GM23248 (cell line): ENCODE measurements at regions not wholly inside any gene's neighbourhood (a gene's known extent, or its start where the extent isn't known, plus 50 kb on each side); places are given as distances from the start of the nearest gene placed in this dataset.

Source experiments
- DNase-seq: peaks from one replicate; pipeline ENCODE4 v3.0.0-alpha.2; 2015
- H2AFZ ChIP-seq: fragments of 200-600 bp; sonication (generic); 2 replicates; pipeline ENCODE4 v1.6.1; 2016; ENCODE audit warnings: antibody characterized with exemption
- H3F3A ChIP-seq: fragments of 200-600 bp; sonication (generic); 2 replicates; pipeline ENCODE4 v1.6.1; 2016; ENCODE audit warnings: mild to moderate bottlenecking, antibody characterized with exemption, mixed run types; ENCODE audit not compliant: insufficient read depth
- H3K27ac ChIP-seq: fragments of 200-600 bp; sonication (generic); 2 replicates; pipeline ENCODE4 v1.5.1; 2016; ENCODE audit warnings: mild to moderate bottlenecking
- H3K27me3 ChIP-seq: fragments of 200-600 bp; sonication (generic); replicated peaks from 2 replicates; pipeline ENCODE4 v1.6.1; 2016; ENCODE audit warnings: mild to moderate bottlenecking; ENCODE audit not compliant: insufficient read depth
- H3K36me3 ChIP-seq: fragments of 200-600 bp; sonication (generic); 2 replicates; pipeline ENCODE4 v1.6.1; 2016; ENCODE audit warnings: low read depth, mild to moderate bottlenecking
- H3K4me1 ChIP-seq: fragments of 200-600 bp; sonication (generic); 2 replicates; pipeline ENCODE4 v1.6.1; 2016; ENCODE audit warnings: mild to moderate bottlenecking; ENCODE audit not compliant: insufficient read depth
- H3K4me2 ChIP-seq: fragments of 200-600 bp; sonication (generic); one replicate; pipeline ENCODE4 v1.6.1; 2016; ENCODE audit warnings: mild to moderate bottlenecking; ENCODE audit not compliant: unreplicated experiment
- H3K4me3 ChIP-seq: fragments of 200-600 bp; sonication (generic); 2 replicates; pipeline ENCODE4 v1.5.1; 2016; ENCODE audit warnings: mild to moderate bottlenecking
- H3K79me2 ChIP-seq: fragments of 200-600 bp; sonication (generic); 2 replicates; pipeline ENCODE4 v1.6.1; 2016; ENCODE audit warnings: mild to moderate bottlenecking; ENCODE audit not compliant: insufficient read depth
- H3K9ac ChIP-seq: fragments of 200-600 bp; sonication (generic); 2 replicates; pipeline ENCODE4 v1.6.1; 2016; ENCODE audit warnings: mild to moderate bottlenecking
- H3K9me2 ChIP-seq: fragments of 200-600 bp; sonication (generic); 2 replicates; pipeline ENCODE4 v1.6.1; 2016; ENCODE audit warnings: mixed run types, mild to moderate bottlenecking, moderate library complexity; ENCODE audit not compliant: insufficient read depth
- H3K9me3 ChIP-seq: fragments of 200-600 bp; sonication (generic); one replicate; pipeline ENCODE4 v1.6.1; 2017; ENCODE audit warnings: low read depth
- H4K20me1 ChIP-seq: fragments of 200-600 bp; sonication (generic); 2 replicates; pipeline ENCODE4 v1.6.0; 2016; ENCODE audit not compliant: insufficient read depth
- EZH2 ChIP-seq: fragments of 200-600 bp; sonication (generic); IDR thresholded peaks from 2 replicates; pipeline ENCODE4 v1.6.1; 2018; ENCODE audit warnings: antibody characterized with exemption, mild to moderate bottlenecking; ENCODE audit not compliant: insufficient read depth, poor library complexity, severe bottlenecking
- EZH2phosphoT487 ChIP-seq: fragments of 200-600 bp; sonication (generic); IDR thresholded peaks from 2 replicates; pipeline ENCODE4 v1.6.1; 2018; ENCODE audit warnings: antibody characterized with exemption, moderate library complexity, mild to moderate bottlenecking, low read depth; ENCODE audit not compliant: insufficient read depth
- WGBS, 2 experiments: methylation state at CpG; one replicate each; pipeline ENCODE4 v1.1.6; 2015 to 2017; ENCODE audit warnings: low lambda C conversion rate in 2 of 2, low coverage in 1 of 2; ENCODE audit errors: missing lambda C conversion rate in 2 of 2; 5-methylcytosine and 5-hydroxymethylcytosine counted together
- in situ Hi-C: fragments of 300-500 bp; cut with MboI; formaldehyde crosslinking; loops from 2 replicates; pipeline ENCODE4 v1.15.0; 2020

- Histone ChIP-seq H3K27me3 (no peaks in the 10 kb centered on the region), H3K9me3 (no peaks in the 10 kb centered on the region), H3K9ac (no peak overlapping the region), H3K79me2 (no peaks in the 10 kb centered on the region), H3K4me2 (no peak overlapping the region), H3K27ac (no peak overlapping the region), H2AFZ (no peak overlapping the region; the same call in 1 of the 2 replicates), H3K9me2 (no peaks in the 10 kb centered on the region), H3F3A (no peaks in the 10 kb centered on the region; the same call in 1 of the 2 replicates), H3K36me3 (no peaks in the 10 kb centered on the region), H4K20me1 (no peaks in the 10 kb centered on the region), H3K4me3 (no peak overlapping the region), H3K4me1 (peaks cover 19% of the 10 kb centered on the region)
- no peak for DNase-seq
- no peak for TF ChIP-seq EZH2
- TF ChIP-seq EZH2phosphoT487: no peak
- 79 to 90% methylated on average over 2 of the region's 2 CpGs for WGBS, 2 experiments
- in situ Hi-C loops: no loop called here
Observed at GRCh38 chr7:106566672-106567071, 94.3 kb downstream of the CCDC71L start.

- in situ Hi-C loops: no loop called here
- TF ChIP-seq EZH2 (no peak), EZH2phosphoT487 (no peak)
Observed at GRCh38 chr7:106566196-106566595, 94.8 kb downstream of the CCDC71L start.

GRCh38 chr7:106565428-106565827 is 95.5 kb downstream of the CCDC71L start:
- TF ChIP-seq EZH2phosphoT487 (no peak), EZH2 (no peak)
- in situ Hi-C loops: no loop called here
- Histone ChIP-seq H3F3A (no peaks in the 10 kb centered on the region; the same call in 1 of the 2 replicates), H3K27ac (no peak overlapping the region), H3K4me3 (no peak overlapping the region), H3K36me3 (no peaks in the 10 kb centered on the region), H3K9me3 (no peaks in the 10 kb centered on the region), H3K27me3 (no peaks in the 10 kb centered on the region), H3K4me1 (peaks cover 19% of the 10 kb centered on the region), H2AFZ (no peak overlapping the region), H3K4me2 (no peak overlapping the region), H3K79me2 (no peaks in the 10 kb centered on the region), H3K9me2 (no peaks in the 10 kb centered on the region), H3K9ac (no peak overlapping the region), H4K20me1 (no peaks in the 10 kb centered on the region)
- DNase-seq: no peak
- WGBS, 2 experiments: 100% methylated on average over 1 of the region's 1 CpG

More at GRCh38 chr7:106566196-106566595, 94.8 kb downstream of the CCDC71L start:
- Histone ChIP-seq H4K20me1 (no peaks in the 10 kb centered on the region), H3K27me3 (no peaks in the 10 kb centered on the region), H3K36me3 (no peaks in the 10 kb centered on the region), H3K4me2 (no peak overlapping the region), H3K9me3 (no peaks in the 10 kb centered on the region), H3K4me1 (peaks cover 19% of the 10 kb centered on the region), H3K9ac (no peak overlapping the region), H3K79me2 (no peaks in the 10 kb centered on the region), H3K4me3 (no peak overlapping the region), H3K27ac (no peak overlapping the region), H3K9me2 (no peaks in the 10 kb centered on the region), H2AFZ (no peak overlapping the region; the same call in 1 of the 2 replicates), H3F3A (no peaks in the 10 kb centered on the region; the same call in 1 of the 2 replicates)
- WGBS, 2 experiments: 70 to 78% methylated on average over 6 of the region's 6 CpGs
- no peak for DNase-seq

GRCh38 chr7:106563466-106564150 is 97.3 kb downstream of the CCDC71L start:
- peak; percentile 47 for DNase-seq
- H3K9me2 ChIP-seq: no peaks in the 10 kb centered on the region
- 28 to 33% methylated on average over 3 of the region's 3 CpGs for WGBS, 2 experiments
- H4K20me1 ChIP-seq: no peaks in the 10 kb centered on the region
- no peak overlapping the region for H3K9ac ChIP-seq
- H3K9me3 ChIP-seq: no peaks in the 10 kb centered on the region
- H3F3A ChIP-seq: no peaks in the 10 kb centered on the region; the same call in 1 of the 2 replicates
- H3K4me2 ChIP-seq: no peak overlapping the region
- peaks cover 12% of the 10 kb centered on the region for H3K4me1 ChIP-seq
- no peak overlapping the region; the same call in 1 of the 2 replicates for H2AFZ ChIP-seq
- H3K36me3 ChIP-seq: no peaks in the 10 kb centered on the region
- TF ChIP-seq EZH2phosphoT487 (no peak), EZH2 (no peak)
- H3K79me2 ChIP-seq: no peaks in the 10 kb centered on the region
- H3K4me3 ChIP-seq: no peak overlapping the region
- in situ Hi-C loops: no loop called here
- H3K27me3 ChIP-seq: no peaks in the 10 kb centered on the region
- no peak overlapping the region for H3K27ac ChIP-seq
